A673 (cell line): ENCODE measurements at regions not wholly inside any gene's neighbourhood (a gene's known extent, or its start where the extent isn't known, plus 50 kb on each side); places are given as distances from the start of the nearest gene placed in this dataset.

Source experiments
- EZH2 ChIP-seq: fragments of 200-600 bp; sonication (generic); IDR thresholded peaks from 2 replicates; pipeline ENCODE4 v1.6.1; 2017; ENCODE audit warnings: borderline replicate concordance, low read depth, mild to moderate bottlenecking, mixed read lengths, antibody characterized with exemption, low read length; ENCODE audit not compliant: poor library complexity, severe bottlenecking
- TF ChIP-seq, protein P1 (sequence below): fragments of 300-800, 200-600 bp; sonication (generic); conservative IDR thresholded peaks from 2 replicates; pipeline ENCODE4 v1.5.1; 2017; ENCODE audit warnings: low read depth, mild to moderate bottlenecking, antibody characterized with exemption, low read length, moderate library complexity, mixed read lengths

DNA sequence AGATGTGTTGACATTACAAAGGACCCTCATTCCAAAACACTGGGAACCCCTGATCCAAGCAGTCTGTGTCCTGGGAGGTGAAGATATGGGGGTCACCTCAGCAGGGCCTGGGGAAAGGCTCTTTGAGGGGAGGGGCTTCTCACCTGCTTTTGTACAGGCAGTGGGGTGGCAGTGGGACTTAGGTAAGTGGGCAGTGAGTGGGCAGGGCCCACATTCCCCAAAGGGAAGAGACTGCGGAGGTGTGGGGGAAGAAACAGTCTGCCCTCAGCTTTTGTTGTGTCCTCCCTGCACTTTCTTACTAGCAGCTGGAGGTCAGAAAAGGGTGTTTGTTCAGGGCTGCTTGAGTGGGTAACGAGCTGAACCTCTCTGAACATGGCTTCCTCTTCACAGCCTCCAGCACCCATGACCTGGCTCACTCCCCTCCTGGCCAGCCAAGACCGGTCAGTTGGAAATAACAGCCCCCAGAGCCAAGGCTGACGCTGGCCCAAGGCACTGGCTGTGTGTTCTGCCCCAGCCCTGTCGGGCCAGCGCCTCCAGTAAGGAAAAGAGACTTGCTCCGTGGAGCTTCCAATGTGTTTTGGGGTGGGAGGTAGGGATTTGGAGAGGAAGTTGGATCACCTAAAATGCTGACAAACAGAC is 173.5 kb downstream of the PSMG1 start:
- TF ChIP-seq, protein P1, sequence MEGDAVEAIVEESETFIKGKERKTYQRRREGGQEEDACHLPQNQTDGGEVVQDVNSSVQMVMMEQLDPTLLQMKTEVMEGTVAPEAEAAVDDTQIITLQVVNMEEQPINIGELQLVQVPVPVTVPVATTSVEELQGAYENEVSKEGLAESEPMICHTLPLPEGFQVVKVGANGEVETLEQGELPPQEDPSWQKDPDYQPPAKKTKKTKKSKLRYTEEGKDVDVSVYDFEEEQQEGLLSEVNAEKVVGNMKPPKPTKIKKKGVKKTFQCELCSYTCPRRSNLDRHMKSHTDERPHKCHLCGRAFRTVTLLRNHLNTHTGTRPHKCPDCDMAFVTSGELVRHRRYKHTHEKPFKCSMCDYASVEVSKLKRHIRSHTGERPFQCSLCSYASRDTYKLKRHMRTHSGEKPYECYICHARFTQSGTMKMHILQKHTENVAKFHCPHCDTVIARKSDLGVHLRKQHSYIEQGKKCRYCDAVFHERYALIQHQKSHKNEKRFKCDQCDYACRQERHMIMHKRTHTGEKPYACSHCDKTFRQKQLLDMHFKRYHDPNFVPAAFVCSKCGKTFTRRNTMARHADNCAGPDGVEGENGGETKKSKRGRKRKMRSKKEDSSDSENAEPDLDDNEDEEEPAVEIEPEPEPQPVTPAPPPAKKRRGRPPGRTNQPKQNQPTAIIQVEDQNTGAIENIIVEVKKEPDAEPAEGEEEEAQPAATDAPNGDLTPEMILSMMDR = no peak
- TF ChIP-seq EZH2 = no peak
